HCT116 (cell line): ENCODE measurements at regions not wholly inside any gene's neighbourhood (a gene's known extent, or its start where the extent isn't known, plus 50 kb on each side); places are given as distances from the start of the nearest gene placed in this dataset.
"Not testable (repeated sequence)": the region's sequence is repeated elsewhere in the genome, so short reads cannot be mapped to it uniquely, and the experiment has no call there.

Source experiments
- ATAC-seq: fragments of 200-7000 bp; cut with Tn5 transposase; 2 replicates; pipeline ENCODE4 v1.9.1; 2020; ENCODE audit warnings: mild to moderate bottlenecking, moderate library complexity
- BruUV-seq: library from RNA; stranded (reverse); fragments of 400-500 nt; replicated peaks from 2 replicates; lab custom pipeline; 2021; lab: Mats Ljungman, UMichigan
- CTCF ChIA-PET: fragments of 300-600 bp; sonication (Branson Sonifier 250); formaldehyde crosslinking; loops from one replicate; lab custom pipeline; 2021; ENCODE audit warnings: antibody characterized with exemption; lab: Charles Lee
- POLR2A ChIA-PET: fragments of 300-600, 350-600 bp; sonication (Branson Sonifier 250); formaldehyde crosslinking; loops from one replicate; lab custom pipeline; 2021; ENCODE audit warnings: antibody characterized with exemption; lab: Charles Lee
- RAD21 ChIA-PET, 2 experiments: fragments of 300-600 bp; sonication (Branson Sonifier 250); formaldehyde crosslinking; loops; one replicate each; lab custom pipeline; 2023; ENCODE audit warnings: low total read pairs in 2 of 2; ENCODE audit not compliant: uncharacterized antibody in 2 of 2, unreplicated experiment in 2 of 2, low non-redundant PET in 1 of 2; lab: Charles Lee
- DNase-seq: peaks from one replicate; pipeline ENCODE4 v3.0.0-alpha.2; 2010; ENCODE audit warnings: low read depth, low spot score
- H2AFZ ChIP-seq: fragments of 200-600 bp; shearing (Covaris generic), sonication (generic); 2 replicates; pipeline ENCODE4 v1.6.1; 2017; ENCODE audit warnings: low read depth, mixed run types, mixed read lengths, antibody characterized with exemption, low read length; ENCODE audit not compliant: poor library complexity, severe bottlenecking
- H3K27ac ChIP-seq: 2 replicates; pipeline ENCODE4 v1.5.1; 2012; ENCODE audit warnings: low read depth, low read length
- H3K27me3 ChIP-seq: fragments of 200-600 bp; sonication (generic); 2 replicates; pipeline ENCODE4 v1.6.1; 2016; ENCODE audit warnings: mixed run types, low read length, mixed read lengths; ENCODE audit not compliant: insufficient read depth
- H3K36me3 ChIP-seq, 2 experiments: fragments of 200-500 bp in 1 of 2; fragments of 200-600 bp in 1 of 2; sonication (Bioruptor generic) in 1 of 2; sonication (generic) in 1 of 2; 2 replicates each; pipeline versions ENCODE4 v1.5.1 to v1.6.1; 2014 to 2016; ENCODE audit warnings: low read length in 2 of 2, inconsistent platforms in 1 of 2, mixed read lengths in 1 of 2, mixed run types in 1 of 2; ENCODE audit not compliant: insufficient read depth in 2 of 2, control insufficient read depth in 1 of 2
- H3K4me1 ChIP-seq, 2 experiments: fragments of 200-600 bp in 1 of 2; sonication (generic) in 1 of 2; 2 replicates each; pipeline versions ENCODE4 v1.5.1 to v1.6.1; 2012 to 2017; ENCODE audit warnings: low read length in 2 of 2, inconsistent platforms in 1 of 2, mild to moderate bottlenecking in 1 of 2, mixed read lengths in 1 of 2, mixed run types in 1 of 2, moderate library complexity in 1 of 2; ENCODE audit not compliant: insufficient read depth in 2 of 2, control insufficient read depth in 1 of 2
- H3K4me2 ChIP-seq: fragments of 200-600 bp; sonication (generic); 2 replicates; pipeline ENCODE4 v1.6.1; 2017; ENCODE audit warnings: mixed run types, low read length, mixed read lengths
- H3K4me3 ChIP-seq, 2 experiments: fragments of 200-600 bp in 1 of 2; sonication (generic) in 1 of 2; replicated peaks in 1 of 2; 2 replicates each; pipeline ENCODE4 v1.5.1; 2011 to 2016; ENCODE audit warnings: low read length in 2 of 2, control low read depth in 1 of 2, low read depth in 1 of 2, mild to moderate bottlenecking in 1 of 2, mixed read lengths in 1 of 2, mixed run types in 1 of 2
- H3K79me2 ChIP-seq: fragments of 200-600 bp; sonication (generic); 2 replicates; pipeline ENCODE4 v1.6.1; 2017; ENCODE audit warnings: mild to moderate bottlenecking, mixed run types, low read length, moderate library complexity, mixed read lengths; ENCODE audit not compliant: insufficient read depth
- H3K9ac ChIP-seq: fragments of 200-600 bp; sonication (generic); 2 replicates; pipeline ENCODE4 v1.6.1; 2016; ENCODE audit warnings: low read length, mixed read lengths
- H3K9me2 ChIP-seq: fragments of 200-600 bp; sonication (generic), shearing (Covaris generic); 2 replicates; pipeline ENCODE4 v1.6.1; 2017; ENCODE audit warnings: mixed run types, mild to moderate bottlenecking, moderate library complexity; ENCODE audit not compliant: insufficient read depth
- H3K9me3 ChIP-seq, 2 experiments: fragments of 200-500 bp in 1 of 2; fragments of 200-600 bp in 1 of 2; sonication (Bioruptor generic) in 1 of 2; sonication (generic) in 1 of 2; 2 replicates each; pipeline ENCODE4 v1.6.1; 2014 to 2017; ENCODE audit warnings: low read length in 2 of 2, mixed read lengths in 2 of 2, inconsistent platforms in 1 of 2, low read depth in 1 of 2, mild to moderate bottlenecking in 1 of 2, mixed run types in 1 of 2, moderate library complexity in 1 of 2; ENCODE audit not compliant: control insufficient read depth in 1 of 2, insufficient read depth in 1 of 2
- H4K20me1 ChIP-seq: fragments of 200-600 bp; sonication (generic), shearing (Covaris generic); 2 replicates; pipeline ENCODE4 v1.6.1; 2017; ENCODE audit warnings: mixed run types, mild to moderate bottlenecking, moderate library complexity; ENCODE audit not compliant: insufficient read depth
- CBX3 ChIP-seq: IDR thresholded peaks from 2 replicates; pipeline ENCODE4 v1.6.1; 2012; ENCODE audit warnings: low read depth
- EZH2 ChIP-seq: fragments of 200-600 bp; sonication (generic); IDR thresholded peaks from 2 replicates; pipeline ENCODE4 v1.6.1; 2017; ENCODE audit warnings: antibody characterized with exemption, mixed run types
- FOSL1 ChIP-seq: IDR thresholded peaks from 2 replicates; pipeline ENCODE4 v1.6.1; 2012; ENCODE audit warnings: low read depth
- MAX ChIP-seq: IDR thresholded peaks from 2 replicates; pipeline ENCODE4 v1.6.1; 2012
- POLR2A ChIP-seq: IDR thresholded peaks from 2 replicates; pipeline ENCODE4 v1.7.0; 2011; ENCODE audit warnings: borderline replicate concordance; ENCODE audit not compliant: insufficient read depth, insufficient read length; ENCODE audit errors: extremely low read depth
- intact Hi-C: fragments of 100-400 bp; cut with micrococcal nuclease; formaldehyde crosslinking; loops from 2 replicates; pipeline ENCODE4 v1.10.0; 2022

DNA sequence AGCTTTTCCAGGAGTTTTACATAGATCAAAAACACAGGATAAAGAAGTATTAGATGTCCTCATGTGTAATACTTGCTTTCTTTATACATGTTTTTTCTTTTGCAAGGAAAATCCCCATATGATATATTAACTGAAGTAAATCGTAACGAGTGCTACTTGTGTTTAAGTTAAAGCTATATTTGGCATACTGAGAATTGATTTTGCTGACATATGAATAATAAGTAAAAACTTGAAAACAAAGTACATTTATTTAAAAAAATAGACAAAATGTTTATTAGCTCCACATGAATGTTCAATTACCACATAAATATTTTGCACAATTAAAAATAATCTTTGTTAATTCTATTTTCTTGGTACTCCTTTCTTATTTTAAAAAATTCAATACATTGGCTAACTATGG lies 884.7 kb downstream of the FSTL5 start:
- TF ChIP-seq MAX, result no peak
- no TSS peak for BruUV-seq
- ATAC-seq, result no peak
- Histone ChIP-seq H3K27me3 (no peaks in the 10 kb centered on the region), H3K4me3 (no peak overlapping the region), H3K36me3 (no peaks in the 10 kb centered on the region), H3K9me2 (no peaks in the 10 kb centered on the region), H3K9ac (no peak overlapping the region), H3K4me2 (no peak overlapping the region), H4K20me1 (no peaks in the 10 kb centered on the region), H2AFZ (no peak overlapping the region), H3K9me3 (no peaks in the 10 kb centered on the region), H3K4me1 (no peaks in the 10 kb centered on the region), H3K27ac (no peak overlapping the region), H3K79me2 (no peaks in the 10 kb centered on the region)
- no peak for DNase-seq
- ChIA-PET RAD21 (no interaction called here), POLR2A (no interaction called here), CTCF (no interaction called here)
- intact Hi-C loops, result no loop called here

DNA sequence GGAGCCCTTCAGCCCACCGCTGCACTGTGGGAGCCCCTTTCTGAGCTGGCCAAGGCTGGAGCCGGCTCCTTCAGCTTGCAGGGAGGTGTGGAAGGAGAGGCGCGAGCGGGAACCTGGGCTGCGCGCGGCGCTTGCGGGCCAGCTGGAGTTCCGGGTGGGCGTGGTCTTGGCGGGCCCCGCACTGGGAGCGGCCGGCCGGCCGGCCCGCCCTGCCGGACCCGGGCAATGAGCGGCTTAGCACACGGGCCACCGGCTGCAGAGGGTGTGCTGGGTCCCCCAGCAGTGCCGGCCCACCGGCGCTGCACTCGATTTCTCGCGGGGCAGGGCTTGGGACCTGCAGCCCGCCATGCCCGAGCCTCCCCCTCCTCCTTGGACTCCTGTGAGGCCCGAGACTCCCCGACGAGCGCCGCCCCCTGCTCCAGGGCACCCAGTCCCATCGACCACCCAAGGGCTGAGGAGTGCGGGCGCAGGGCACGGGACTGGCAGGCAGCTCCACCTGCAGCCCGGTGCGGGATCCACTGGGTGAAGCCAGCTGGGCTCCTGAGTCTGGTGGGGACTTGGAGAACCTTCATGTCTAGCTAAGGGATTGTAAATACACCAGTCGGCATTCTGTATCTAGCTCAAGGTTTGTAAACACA lies 886.5 kb downstream of the FSTL5 start:
- intact Hi-C loops, H3K9me2 ChIP-seq, H3K9me3 ChIP-seq, H3K79me2 ChIP-seq, H4K20me1 ChIP-seq, RAD21 ChIA-PET, H3K27me3 ChIP-seq, H3K4me2 ChIP-seq, BruUV-seq, H3K36me3 ChIP-seq, H3K4me3 ChIP-seq, POLR2A ChIA-PET, CTCF ChIA-PET, H3K27ac ChIP-seq, DNase-seq, H3K9ac ChIP-seq, ATAC-seq, H3K4me1 ChIP-seq, H2AFZ ChIP-seq: not testable (repeated sequence)

DNA sequence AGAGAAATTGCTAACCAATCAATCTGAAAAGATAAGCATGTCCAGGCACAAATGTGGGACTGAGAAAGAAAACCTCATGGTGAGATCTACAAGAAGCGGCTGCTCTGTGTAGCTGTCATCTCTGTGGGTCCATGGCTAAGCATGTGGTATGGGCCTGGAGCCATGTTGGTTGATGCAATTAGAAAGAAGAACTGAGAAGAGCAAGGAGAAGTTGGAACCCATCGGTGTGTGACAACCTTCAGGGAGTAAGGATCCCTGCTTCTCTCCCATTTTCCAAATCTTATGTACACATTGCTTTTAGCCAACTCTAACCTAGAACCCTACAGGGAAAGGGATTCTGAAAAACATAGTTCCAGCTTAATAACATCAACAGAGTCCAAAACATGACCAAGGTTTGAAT lies 890.2 kb downstream of the FSTL5 start:
- Histone ChIP-seq H4K20me1 (no peaks in the 10 kb centered on the region), H3K36me3 (no peaks in the 10 kb centered on the region), H3K27me3 (no peaks in the 10 kb centered on the region), H3K27ac (no peak overlapping the region), H3K4me3 (no peak overlapping the region), H3K9me2 (no peaks in the 10 kb centered on the region)
- intact Hi-C loops, result no loop called here
- CTCF ChIA-PET, result no interaction called here
- BruUV-seq, result no TSS peak
- RAD21 ChIA-PET, result no interaction called here
- DNase-seq, result no peak
- TF ChIP-seq FOSL1, result no peak
- no peak for TF ChIP-seq EZH2
- TF ChIP-seq POLR2A, result no peak
- TF ChIP-seq CBX3, result no peak
- TF ChIP-seq, all 23 proteins: peak for 0
- ATAC-seq, result no peak
- H3K9me3 ChIP-seq, result no peaks in the 10 kb centered on the region
- H3K4me2 ChIP-seq, result no peak overlapping the region
- no peaks in the 10 kb centered on the region for H3K79me2 ChIP-seq
- POLR2A ChIA-PET, result no interaction called here
- H3K9ac ChIP-seq, result no peak overlapping the region
- no peaks in the 10 kb centered on the region for H3K4me1 ChIP-seq
- H2AFZ ChIP-seq, result no peak overlapping the region
